ENCODE measurements at regions not wholly inside any gene's neighbourhood (a gene's known extent, or its start where the extent isn't known, plus 50 kb on each side); places are given as distances from the start of the nearest gene placed in this dataset.

- DNase-seq (ENCODE audit: low read depth in 4 of 4, low spot score in 2 of 4): no peak
Measured at GRCh38 chr6:12379181-12379580, 89.0 kb downstream of the EDN1 start.

GRCh38 chr6:12381587-12381986, 91.4 kb downstream of the EDN1 start:
- no peak for DNase-seq (ENCODE audit: low read depth in 4 of 4, low spot score in 2 of 4)

- DNase-seq (ENCODE audit: low read depth in 4 of 4, low spot score in 2 of 4): no peak
Measured at GRCh38 chr6:12383448-12383847, 93.3 kb downstream of the EDN1 start.

DNA sequence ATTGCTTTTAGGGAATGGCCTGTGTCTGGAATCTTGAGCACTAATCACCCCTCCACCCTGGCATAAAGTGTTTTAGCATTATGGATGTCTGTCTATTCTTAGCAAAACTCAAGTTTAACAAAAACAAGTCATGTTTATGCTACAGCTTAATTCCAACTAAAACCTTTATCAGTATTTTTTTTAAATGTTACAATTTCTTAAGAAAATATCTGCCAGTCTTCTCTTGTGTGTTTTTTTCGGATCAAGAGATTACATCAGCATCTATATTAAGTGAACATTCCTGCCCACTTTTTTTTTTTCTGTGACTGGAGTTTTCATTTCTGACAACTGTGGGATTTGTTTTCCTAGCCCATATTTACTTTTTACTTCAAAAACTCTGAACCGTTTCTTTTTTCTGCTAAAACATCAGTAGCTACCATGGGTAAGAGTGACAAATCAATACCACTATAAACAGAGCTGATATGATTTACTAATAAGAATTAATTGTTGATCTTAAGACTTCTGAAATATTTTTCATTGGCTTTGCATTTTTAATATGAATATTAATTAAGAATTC, 94.3 kb downstream of the EDN1 start:
- no peak for DNase-seq (ENCODE audit: low read depth in 4 of 4, low spot score in 2 of 4)

- no peak for DNase-seq (ENCODE audit: low read depth in 4 of 4, low spot score in 2 of 4)
Measured at GRCh38 chr6:12385316-12385715, 95.2 kb downstream of the EDN1 start.

GRCh38 chr6:12386816-12387215, 96.7 kb downstream of the EDN1 start:
- DNase-seq (ENCODE audit: low read depth in 4 of 4, low spot score in 2 of 4): no peak

GRCh38 chr6:12391472-12391871, 101.3 kb downstream of the EDN1 start:
- no peak for DNase-seq (ENCODE audit: low read depth in 4 of 4, low spot score in 2 of 4)

DNA sequence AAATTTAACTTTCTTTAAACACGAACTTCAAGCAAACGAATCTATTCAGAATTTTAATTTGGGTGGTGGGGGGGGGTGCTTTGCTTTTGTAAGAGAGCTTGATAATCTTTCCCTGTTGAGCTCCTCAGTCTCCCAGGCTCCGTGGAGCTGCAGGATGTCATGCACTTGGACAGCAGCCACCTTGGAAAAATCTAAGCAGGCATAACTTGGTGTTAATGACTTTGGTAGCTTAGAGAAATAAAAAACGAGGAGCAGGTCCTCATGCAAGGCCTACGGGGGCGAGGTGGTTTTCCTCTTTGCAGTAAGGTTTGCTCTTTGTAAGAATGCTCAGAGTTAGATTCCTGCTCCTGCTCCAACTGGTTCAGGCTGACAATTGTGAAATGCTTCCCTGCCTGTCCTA, 102.3 kb downstream of the EDN1 start:
- no peak for DNase-seq (ENCODE audit: low read depth in 4 of 4, low spot score in 2 of 4)

DNA sequence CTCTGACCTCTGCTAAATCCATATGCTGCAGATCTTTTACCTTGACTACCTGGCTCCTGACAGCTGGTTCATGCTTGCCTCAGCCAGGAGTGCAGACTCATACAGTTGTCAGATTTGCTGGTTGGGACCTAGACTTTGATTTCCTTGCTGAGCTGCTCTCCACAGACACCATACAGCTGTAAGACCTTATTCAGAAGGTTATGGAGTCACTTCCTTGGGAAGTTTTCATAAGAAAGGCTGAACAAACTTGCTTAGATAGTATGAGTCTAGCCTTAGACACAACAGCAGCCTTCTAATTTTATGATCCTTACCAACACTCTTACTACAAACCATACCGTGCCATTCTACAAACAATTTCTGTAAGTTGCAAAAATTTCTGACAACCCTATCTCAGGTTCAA, 102.9 kb downstream of the EDN1 start:
- no peak for DNase-seq (ENCODE audit: low read depth in 4 of 4, low spot score in 2 of 4)

GRCh38 chr6:12394170-12394569, 104.0 kb downstream of the EDN1 start:
- no peak for DNase-seq (ENCODE audit: low read depth in 4 of 4, low spot score in 2 of 4)

- DNase-seq (ENCODE audit: low read depth in 4 of 4, low spot score in 2 of 4): no peak
Measured at GRCh38 chr6:12395898-12396297, 105.7 kb downstream of the EDN1 start.

DNA sequence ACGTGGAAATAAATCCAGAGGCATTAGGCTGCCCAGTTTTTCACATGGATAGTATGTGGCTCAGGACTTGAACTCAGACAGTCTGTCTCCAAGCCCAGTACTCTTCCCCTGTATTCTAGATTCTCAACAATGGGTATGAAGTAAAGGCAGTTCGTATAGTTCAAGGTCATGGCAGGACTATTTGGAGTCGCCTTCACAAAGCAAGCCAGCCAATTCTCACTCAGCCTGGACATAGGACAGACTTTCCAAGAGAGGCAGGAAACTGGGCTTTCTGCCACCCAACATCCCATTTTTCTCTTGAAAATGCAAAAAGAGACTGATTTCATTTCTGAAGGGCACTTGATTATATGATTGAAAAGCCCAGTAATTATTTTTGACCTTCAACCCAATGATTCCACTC, 111.0 kb downstream of the EDN1 start:
- DNase-seq (ENCODE audit: low read depth in 4 of 4, low spot score in 2 of 4): no peak

DNA sequence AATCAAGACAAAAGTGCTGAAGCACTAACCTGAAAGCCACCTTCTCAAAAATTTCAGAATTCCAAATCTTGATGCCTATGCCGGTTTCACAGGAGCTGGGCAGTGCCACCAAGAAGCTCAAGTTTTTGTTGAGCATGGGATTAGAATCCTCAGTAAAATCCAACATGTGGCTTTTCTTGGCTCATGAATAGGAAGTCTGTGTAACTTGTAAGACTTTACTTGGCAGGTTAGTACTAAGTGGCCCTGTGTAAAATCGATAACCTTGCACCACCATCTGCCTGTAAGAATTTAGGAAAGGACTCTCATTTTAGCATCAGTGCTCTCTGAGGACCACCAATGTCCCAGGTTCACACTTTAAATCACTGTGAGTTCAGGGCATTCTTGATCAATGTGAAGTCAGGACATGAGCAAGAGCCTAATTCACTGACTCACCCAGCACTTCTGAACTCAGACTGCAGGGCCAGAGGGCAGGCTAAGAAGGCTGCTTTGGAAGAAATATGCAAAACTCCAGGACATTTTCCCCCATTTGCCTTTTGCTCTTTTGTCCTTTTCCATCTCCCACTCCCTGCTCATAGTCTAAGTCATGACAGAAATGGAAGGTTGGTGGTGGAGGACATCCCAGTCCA, 113.2 kb downstream of the EDN1 start:
- DNase-seq (ENCODE audit: low read depth in 4 of 4, low spot score in 2 of 4): no peak

DNA sequence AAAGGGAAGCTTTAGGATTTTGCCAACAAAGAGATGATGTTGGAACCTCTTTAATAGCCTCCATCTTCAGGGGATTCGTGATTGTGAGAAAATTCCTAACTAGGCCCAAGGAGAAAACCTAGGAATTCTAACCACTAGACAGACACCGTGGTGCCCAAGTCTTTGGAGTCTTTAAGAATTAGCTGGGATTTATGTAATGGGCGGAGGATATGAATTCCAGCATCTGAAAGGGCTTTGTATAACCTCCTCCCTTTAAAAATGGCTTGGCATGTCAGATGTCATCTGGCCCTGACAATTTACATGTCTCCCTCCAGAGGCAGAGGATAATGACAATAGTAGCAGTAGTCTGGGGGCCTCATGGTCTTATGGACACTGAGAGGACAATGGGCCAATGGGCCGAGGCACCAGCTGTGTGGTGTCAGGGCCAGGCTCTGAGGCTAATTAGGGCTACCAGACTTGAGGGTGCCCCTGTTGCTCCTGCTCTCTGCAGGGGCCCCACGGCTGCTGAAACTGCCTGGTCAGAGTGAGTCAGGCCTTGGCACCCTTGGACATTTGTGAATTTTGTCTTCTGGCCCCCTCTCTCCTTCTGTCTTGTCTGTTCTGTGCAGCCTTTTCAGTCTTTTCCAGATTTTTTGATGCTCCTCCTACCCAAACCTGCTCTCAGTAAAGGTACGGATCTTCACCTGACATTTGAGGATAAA, 113.9 kb downstream of the EDN1 start:
- no peak for DNase-seq (ENCODE audit: low read depth in 4 of 4, low spot score in 2 of 4)

DNA sequence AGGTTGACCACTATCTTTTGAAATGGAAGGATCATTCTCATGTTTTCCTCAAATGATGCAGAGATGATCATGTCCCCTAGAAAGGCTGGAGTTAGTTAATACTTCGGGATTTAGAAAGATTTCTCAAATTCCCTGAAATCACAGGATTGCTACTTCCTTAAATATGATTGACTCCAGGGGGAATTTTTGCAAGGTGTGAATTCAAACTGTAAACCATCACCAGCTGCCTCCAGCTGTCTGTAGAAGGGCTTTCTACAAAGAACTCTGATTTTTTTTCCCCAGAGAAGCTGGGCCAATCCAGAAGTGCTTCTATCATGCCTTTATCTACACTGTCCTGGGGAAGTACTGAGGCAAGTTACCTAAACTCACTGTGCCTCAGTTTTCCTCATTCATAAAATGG, 114.5 kb downstream of the EDN1 start:
- no peak for DNase-seq (ENCODE audit: low read depth in 4 of 4, low spot score in 2 of 4)

GRCh38 chr6:12408752-12409151, 118.6 kb downstream of the EDN1 start:
- no peak for DNase-seq (ENCODE audit: low read depth in 4 of 4, low spot score in 2 of 4)

DNA sequence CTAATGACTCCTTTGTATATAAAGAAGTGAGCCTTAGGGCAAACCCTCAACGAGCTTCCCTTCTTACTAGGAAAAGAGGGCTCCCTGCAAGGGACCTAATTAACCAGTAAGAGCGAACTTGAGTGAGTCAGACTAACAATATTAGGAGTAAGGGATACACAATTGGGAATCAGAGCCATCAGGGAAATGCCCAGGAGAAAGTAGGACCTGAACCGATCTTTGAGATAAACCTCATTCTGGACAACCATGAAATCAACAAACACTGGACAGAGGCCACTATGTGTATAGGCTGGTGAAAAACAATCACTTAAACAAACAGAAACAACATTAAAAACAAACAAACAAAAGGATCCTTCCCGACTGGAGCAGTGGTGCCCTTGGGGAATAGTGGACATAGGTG, 120.8 kb downstream of the EDN1 start:
- DNase-seq (ENCODE audit: low read depth in 4 of 4, low spot score in 2 of 4): no peak

DNA sequence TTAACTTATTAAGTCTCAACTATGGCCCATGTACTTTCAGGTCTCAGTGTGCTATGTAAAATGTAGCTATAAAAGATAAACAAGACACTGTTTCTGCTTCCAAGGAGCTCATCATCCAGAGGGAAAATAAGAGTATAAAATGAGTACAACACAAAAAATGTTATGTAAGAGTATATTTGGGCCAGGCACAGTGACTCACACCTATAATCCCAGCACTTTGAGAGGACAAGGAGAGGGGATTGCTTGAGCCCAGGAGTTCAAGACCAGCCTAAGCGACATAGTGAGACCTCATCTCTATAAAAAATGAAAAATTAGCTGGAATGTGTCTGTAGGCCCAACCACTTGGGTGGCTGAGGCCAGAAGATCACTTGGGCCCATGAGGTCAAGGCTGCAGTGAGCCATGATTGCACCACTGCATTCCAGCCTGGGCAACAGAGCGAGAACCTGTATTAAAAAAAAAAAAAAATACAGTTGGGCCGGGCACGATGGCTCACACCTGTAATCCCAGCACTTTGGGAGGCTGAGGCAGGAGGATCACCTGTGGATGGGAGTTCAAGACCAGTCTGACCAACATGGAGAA, 124.0 kb downstream of the EDN1 start:
- no peak for DNase-seq (ENCODE audit: low read depth in 4 of 4, low spot score in 2 of 4)

DNA sequence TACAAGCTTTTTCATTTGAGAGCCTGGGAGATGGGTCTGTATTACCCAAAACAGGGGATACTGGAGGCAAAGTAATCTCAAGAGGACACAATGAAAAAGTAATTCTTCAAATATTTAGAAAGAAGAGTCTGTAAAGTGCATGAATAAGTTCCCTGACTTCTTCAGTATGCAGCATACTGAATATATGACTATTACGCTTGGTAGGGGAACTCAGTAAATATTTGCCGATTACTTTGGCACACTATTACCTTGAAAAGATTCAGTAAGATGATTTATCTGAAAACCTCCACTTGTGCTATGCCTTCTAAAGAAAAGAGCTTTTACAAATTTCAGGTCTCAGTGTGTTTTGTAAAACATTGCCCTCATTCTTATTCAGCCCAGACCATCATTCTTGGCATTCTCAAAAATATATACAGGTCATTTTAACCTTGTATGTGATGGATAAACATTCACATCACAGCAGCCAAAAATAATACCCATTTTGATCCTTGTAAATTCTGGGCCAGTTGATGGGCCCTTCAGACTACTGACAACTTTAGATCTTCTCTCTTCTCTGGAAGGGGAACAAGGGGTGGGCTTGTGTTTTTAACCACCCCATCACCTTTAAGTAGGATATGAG, 125.9 kb downstream of the EDN1 start:
- DNase-seq (ENCODE audit: low read depth in 4 of 4, low spot score in 2 of 4): no peak

GRCh38 chr6:12417191-12417590, 127.0 kb downstream of the EDN1 start:
- DNase-seq (ENCODE audit: low read depth in 4 of 4, low spot score in 2 of 4): no peak

GRCh38 chr6:12418946-12419345, 128.8 kb downstream of the EDN1 start:
- DNase-seq (ENCODE audit: low read depth in 4 of 4, low spot score in 2 of 4): no peak

Measured in left renal cortex interstitium (tissue), 4 donors.